Calu3 (cell line): ENCODE measurements at regions not wholly inside any gene's neighbourhood (a gene's known extent, or its start where the extent isn't known, plus 50 kb on each side); places are given as distances from the start of the nearest gene placed in this dataset.

Experiments used
- BruUV-seq: library from RNA; stranded (reverse); fragments of 400-500 nt; replicated peaks from 2 replicates; lab custom pipeline; 2021; lab: Mats Ljungman, UMichigan
- CTCF ChIA-PET: fragments of 300-600 bp; sonication (Branson Sonifier 250); formaldehyde crosslinking; loops from one replicate; lab custom pipeline; 2022; ENCODE audit warnings: antibody characterized with exemption; lab: Charles Lee
- DNase-seq: peaks from one replicate; pipeline ENCODE4 v3.0.0; 2022
- H3K27ac Mint-ChIP-seq: one replicate; pipeline ENCODE4 v1.8.0; 2022; ENCODE audit warnings: mixed read lengths; ENCODE audit not compliant: unreplicated experiment
- H3K27me3 Mint-ChIP-seq: one replicate; pipeline ENCODE4 v1.8.0; 2022; ENCODE audit warnings: mixed read lengths; ENCODE audit not compliant: unreplicated experiment
- H3K36me3 Mint-ChIP-seq: one replicate; pipeline ENCODE4 v1.8.0; 2022; ENCODE audit warnings: mild to moderate bottlenecking, moderate library complexity, mixed read lengths; ENCODE audit not compliant: insufficient read depth, unreplicated experiment
- H3K4me1 Mint-ChIP-seq: one replicate; pipeline ENCODE4 v1.8.0; 2022; ENCODE audit warnings: mild to moderate bottlenecking, low read depth, mixed read lengths; ENCODE audit not compliant: unreplicated experiment
- H3K4me3 Mint-ChIP-seq: one replicate; pipeline ENCODE4 v1.8.0; 2022; ENCODE audit warnings: mild to moderate bottlenecking, low read depth, moderate library complexity, mixed read lengths; ENCODE audit not compliant: unreplicated experiment
- H3K9me3 Mint-ChIP-seq: one replicate; pipeline ENCODE4 v1.8.0; 2022; ENCODE audit warnings: low read depth, mixed read lengths; ENCODE audit not compliant: unreplicated experiment
- CTCF ChIP-seq: fragments of 200-600 bp; IDR thresholded peaks from one replicate; pipeline ENCODE4 v1.8.0; 2022; ENCODE audit warnings: antibody characterized with exemption; ENCODE audit not compliant: unreplicated experiment
- intact Hi-C: fragments of 100-400 bp; cut with micrococcal nuclease; formaldehyde crosslinking; loops from one replicate; pipeline ENCODE4 v1.10.0; 2022; ENCODE audit not compliant: unreplicated experiment

- Mint-ChIP-seq H3K4me1 (no peaks in the 10 kb centered on the region), H3K4me3 (no peak overlapping the region), H3K36me3 (no peaks in the 10 kb centered on the region), H3K27me3 (no peaks in the 10 kb centered on the region), H3K9me3 (no peaks in the 10 kb centered on the region), H3K27ac (no peak overlapping the region)
- no peak for TF ChIP-seq CTCF
- BruUV-seq, result no TSS peak
- intact Hi-C loops, result no loop called here
- DNase-seq, result no peak
- CTCF ChIA-PET, result no interaction called here
Measured at GRCh38 chr12:47561746-47562145, 144.1 kb downstream of the RPAP3 start.

- Mint-ChIP-seq H3K27ac (no peak overlapping the region), H3K9me3 (peaks cover 2% of the 10 kb centered on the region), H3K4me3 (no peak overlapping the region), H3K27me3 (no peaks in the 10 kb centered on the region), H3K4me1 (no peaks in the 10 kb centered on the region), H3K36me3 (no peaks in the 10 kb centered on the region)
- intact Hi-C loops, result no loop called here
- no peak for TF ChIP-seq CTCF
- no peak for DNase-seq
- no TSS peak for BruUV-seq
- CTCF ChIA-PET, result no interaction called here
Measured at GRCh38 chr12:47560415-47560814, 145.4 kb downstream of the RPAP3 start.

GRCh38 chr12:47558625-47559345 lies 147.0 kb downstream of the RPAP3 start:
- H3K4me1 Mint-ChIP-seq, result no peaks in the 10 kb centered on the region
- CTCF ChIA-PET, result no interaction called here
- no peak for TF ChIP-seq CTCF

GRCh38 chr12:47557386-47557785 lies 148.4 kb downstream of the RPAP3 start:
- TF ChIP-seq CTCF, result no peak

More at GRCh38 chr12:47558625-47559345, 147.0 kb downstream of the RPAP3 start:
- no TSS peak for BruUV-seq
- no peak overlapping the region for H3K4me3 Mint-ChIP-seq
- peaks cover 2% of the 10 kb centered on the region for H3K9me3 Mint-ChIP-seq
- H3K27ac Mint-ChIP-seq, result no peak overlapping the region
- H3K36me3 Mint-ChIP-seq, result no peaks in the 10 kb centered on the region
- no peaks in the 10 kb centered on the region for H3K27me3 Mint-ChIP-seq
- intact Hi-C loops, result no loop called here
- no peak for DNase-seq

More at GRCh38 chr12:47557386-47557785, 148.4 kb downstream of the RPAP3 start:
- intact Hi-C loops, result no loop called here
- Mint-ChIP-seq H3K36me3 (no peaks in the 10 kb centered on the region), H3K4me3 (no peak overlapping the region), H3K4me1 (no peaks in the 10 kb centered on the region), H3K27me3 (no peaks in the 10 kb centered on the region), H3K9me3 (peaks cover 5% of the 10 kb centered on the region), H3K27ac (no peak overlapping the region)
- CTCF ChIA-PET, result no interaction called here
- no peak for DNase-seq
- BruUV-seq, result no TSS peak
